GM18519 (cell line): ENCODE measurements at regions not wholly inside any gene's neighbourhood (a gene's known extent, or its start where the extent isn't known, plus 50 kb on each side); places are given as distances from the start of the nearest gene placed in this dataset.

Experiments
- ATAC-seq: cut with Tn5 transposase; IDR thresholded peaks from one replicate; pipeline ENCODE4 v1.9.1; 2021; ENCODE audit warnings: mild to moderate bottlenecking, moderate library complexity; ENCODE audit not compliant: unreplicated experiment, low FRiP score

- no peak for ATAC-seq
These were observed 459.2 kb downstream of the ARHGEF28 start for GRCh38 chr5:74085186-74085585.

- no peak for ATAC-seq
These were observed 457.2 kb downstream of the ARHGEF28 start for GRCh38 chr5:74083096-74083791.

- ATAC-seq = no peak
These were observed 456.6 kb downstream of the ARHGEF28 start for GRCh38 chr5:74082512-74083055.

- no peak for ATAC-seq
These were observed 455.1 kb downstream of the ARHGEF28 start for GRCh38 chr5:74081126-74081525.

GRCh38 chr5:74079971-74080556 lies 454.1 kb downstream of the ARHGEF28 start:
- ATAC-seq = no peak

GRCh38 chr5:74075501-74076484 lies 449.8 kb downstream of the ARHGEF28 start:
- ATAC-seq = no peak

GRCh38 chr5:74074111-74074510 lies 448.1 kb downstream of the ARHGEF28 start:
- no peak for ATAC-seq

- ATAC-seq = no peak
These were observed 447.3 kb downstream of the ARHGEF28 start for GRCh38 chr5:74073257-74073656.

- no peak for ATAC-seq
These were observed 446.6 kb downstream of the ARHGEF28 start for GRCh38 chr5:74072646-74073045.

GRCh38 chr5:74070766-74071165 lies 444.8 kb downstream of the ARHGEF28 start:
- no peak for ATAC-seq

- no peak for ATAC-seq
These were observed 443.7 kb downstream of the ARHGEF28 start for GRCh38 chr5:74069741-74070140.

GRCh38 chr5:74067748-74068541 lies 441.9 kb downstream of the ARHGEF28 start:
- ATAC-seq = no peak

GRCh38 chr5:74064911-74065310 lies 438.9 kb downstream of the ARHGEF28 start:
- ATAC-seq = no peak

GRCh38 chr5:74064225-74064624 lies 438.2 kb downstream of the ARHGEF28 start:
- ATAC-seq = no peak

GRCh38 chr5:74063821-74064220 lies 437.8 kb downstream of the ARHGEF28 start:
- ATAC-seq = no peak

GRCh38 chr5:74063346-74063745 lies 437.4 kb downstream of the ARHGEF28 start:
- ATAC-seq = no peak

- ATAC-seq = no peak
These were observed 435.3 kb downstream of the ARHGEF28 start for GRCh38 chr5:74061292-74061691.

GRCh38 chr5:74059706-74060105 lies 433.7 kb downstream of the ARHGEF28 start:
- ATAC-seq = no peak

- ATAC-seq = no peak
These were observed 430.8 kb downstream of the ARHGEF28 start for GRCh38 chr5:74056789-74057164.

- ATAC-seq = no peak
These were observed 430.3 kb downstream of the ARHGEF28 start for GRCh38 chr5:74056107-74056788.
